Transverse colon (tissue), 4 donors: ENCODE measurements at regions not wholly inside any gene's neighbourhood (a gene's known extent, or its start where the extent isn't known, plus 50 kb on each side); places are given as distances from the start of the nearest gene placed in this dataset.

Experiments
- CTCF ChIP-seq, 5 experiments: fragments of 200-600 bp in 3 of 5; fragments of 450-650 bp in 2 of 5; sonication (generic) in 3 of 5; IDR thresholded peaks; 1 replicate in 2 of 5; 2 replicates in 3 of 5; pipeline ENCODE4 v1.5.1; 2016 to 2017; ENCODE audit warnings: antibody characterized with exemption in 5 of 5, inconsistent platforms in 3 of 5, mild to moderate bottlenecking in 2 of 5, moderate library complexity in 1 of 5
- EP300 ChIP-seq: sonication (generic); formaldehyde crosslinking; IDR thresholded peaks from one replicate; pipeline ENCODE4 v1.6.1; 2017; ENCODE audit warnings: antibody characterized with exemption, low read depth
- POLR2A ChIP-seq: fragments of 450-650 bp; IDR thresholded peaks from one replicate; pipeline ENCODE4 v1.6.1; 2016; ENCODE audit warnings: antibody characterized with exemption, mild to moderate bottlenecking, moderate library complexity
- POLR2AphosphoS5 ChIP-seq, 3 donors: sonication (generic); formaldehyde crosslinking; IDR thresholded peaks; one replicate each; pipeline ENCODE4 v1.6.1; 2016; ENCODE audit warnings: antibody characterized with exemption in 3 of 3

- TF ChIP-seq CTCF (IDR thresholded peaks at IDR 0.05) (no peak), POLR2AphosphoS5 (IDR thresholded peaks at IDR 0.05) (no peak), EP300 (no peak), POLR2A (no peak)
Measured at GRCh38 chr6:168884050-168884645, 369.5 kb downstream of the THBS2 start.
